Stimulated activated naive CD8-positive, alpha-beta T cell treated with anti-CD3 and anti-CD28 coated beads, Interleukin-15, Interleukin-2, amounts not matched to agents 100 ng/mL and 50 ng/mL, for 24 hours (primary cell): ENCODE measurements at regions not wholly inside any gene's neighbourhood (a gene's known extent, or its start where the extent isn't known, plus 50 kb on each side); places are given as distances from the start of the nearest gene placed in this dataset.

Experiments used
- H3K27ac Mint-ChIP-seq: one replicate; pipeline ENCODE4 v1.8.0; 2021; ENCODE audit warnings: mild to moderate bottlenecking, mixed read lengths
- H3K27me3 Mint-ChIP-seq: one replicate; pipeline ENCODE4 v1.8.0; 2021; ENCODE audit warnings: mixed read lengths
- H3K36me3 Mint-ChIP-seq: one replicate; pipeline ENCODE4 v1.8.0; 2021; ENCODE audit warnings: low read depth, mixed read lengths
- H3K4me1 Mint-ChIP-seq: one replicate; pipeline ENCODE4 v1.8.0; 2021; ENCODE audit warnings: low read depth, mixed read lengths
- H3K4me3 Mint-ChIP-seq: one replicate; pipeline ENCODE4 v1.8.0; 2021; ENCODE audit warnings: mild to moderate bottlenecking, mixed read lengths
- H3K9me3 Mint-ChIP-seq: one replicate; pipeline ENCODE4 v1.8.0; 2021; ENCODE audit warnings: mixed read lengths

DNA sequence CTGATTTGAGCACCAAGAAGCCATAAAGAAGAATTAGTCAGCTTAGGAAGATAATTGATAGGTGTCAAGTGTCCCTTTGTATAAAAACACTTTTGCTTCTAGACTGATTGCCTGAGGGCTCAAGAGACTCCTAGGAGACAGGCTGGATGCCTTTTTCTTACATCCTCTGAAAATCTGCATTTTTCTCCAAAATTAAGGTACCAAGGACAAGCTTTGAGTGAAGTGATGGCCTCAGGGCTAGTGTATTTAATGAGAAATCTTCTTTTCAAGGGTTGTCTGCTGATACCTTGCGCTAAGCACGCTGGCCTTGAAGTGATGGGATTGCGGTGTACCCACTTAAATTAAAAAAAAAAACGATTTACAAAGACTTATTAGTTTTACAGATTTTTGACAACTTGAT, 304.0 kb downstream of the TLR4 start:
- no peaks in the 10 kb centered on the region for H3K9me3 Mint-ChIP-seq
- no peaks in the 10 kb centered on the region for H3K36me3 Mint-ChIP-seq
- H3K27me3 Mint-ChIP-seq, result peaks cover under 1% of the 10 kb centered on the region
- H3K4me3 Mint-ChIP-seq, result no peak overlapping the region
- no peaks in the 10 kb centered on the region for H3K4me1 Mint-ChIP-seq
- no peak overlapping the region for H3K27ac Mint-ChIP-seq

DNA sequence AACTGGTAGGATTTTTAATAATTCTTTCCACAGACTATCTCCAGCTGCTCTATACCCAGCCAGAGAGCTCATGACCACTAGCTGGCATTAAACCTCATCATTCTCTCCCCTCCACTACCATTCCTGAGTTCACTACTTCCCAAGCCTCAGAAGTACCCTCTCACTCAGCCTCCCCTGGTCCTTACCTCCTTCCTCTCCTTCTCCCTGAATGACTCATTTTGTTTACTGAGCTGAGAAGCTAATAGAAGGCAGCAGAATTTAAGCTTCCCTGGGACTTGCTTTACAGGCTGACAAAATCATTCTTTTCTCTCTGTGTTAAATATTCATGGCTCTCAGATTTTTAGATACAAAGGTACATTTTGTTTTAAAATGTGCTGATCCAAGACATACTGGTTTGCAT, 305.4 kb downstream of the TLR4 start:
- Mint-ChIP-seq H3K9me3 (no peaks in the 10 kb centered on the region), H3K27ac (no peak overlapping the region), H3K27me3 (peaks cover 4% of the 10 kb centered on the region), H3K4me3 (no peak overlapping the region), H3K4me1 (no peaks in the 10 kb centered on the region), H3K36me3 (no peaks in the 10 kb centered on the region)

DNA sequence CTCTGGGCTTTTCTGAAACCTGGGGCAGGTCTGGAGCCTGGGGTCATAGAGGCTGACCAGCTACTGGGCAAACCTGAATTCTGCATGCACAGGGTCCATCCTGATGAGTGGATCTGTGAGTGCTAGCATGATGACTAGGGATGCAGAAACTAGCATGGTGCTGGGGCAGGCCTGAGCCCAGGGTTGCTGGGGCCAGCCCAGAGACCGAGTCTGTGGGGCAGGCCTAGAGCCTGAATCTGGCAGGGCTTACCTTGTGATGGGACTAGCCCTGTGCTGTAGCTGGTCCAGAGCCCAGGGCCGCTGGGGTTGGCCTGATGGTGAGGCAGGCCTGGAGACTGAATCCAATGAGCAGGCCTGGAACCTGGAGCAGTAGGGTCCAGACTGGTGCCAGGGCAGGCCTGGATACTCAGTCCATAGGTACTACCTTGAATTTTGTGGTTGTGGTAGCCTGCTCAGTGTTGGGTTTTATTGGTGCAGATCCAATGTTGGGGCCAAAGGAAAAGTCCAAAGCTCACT, 313.5 kb downstream of the TLR4 start:
- Mint-ChIP-seq H3K4me1 (no peaks in the 10 kb centered on the region), H3K27me3 (peaks cover 4% of the 10 kb centered on the region), H3K4me3 (no peak overlapping the region), H3K36me3 (no peaks in the 10 kb centered on the region), H3K27ac (no peak overlapping the region), H3K9me3 (peaks cover 7% of the 10 kb centered on the region)

DNA sequence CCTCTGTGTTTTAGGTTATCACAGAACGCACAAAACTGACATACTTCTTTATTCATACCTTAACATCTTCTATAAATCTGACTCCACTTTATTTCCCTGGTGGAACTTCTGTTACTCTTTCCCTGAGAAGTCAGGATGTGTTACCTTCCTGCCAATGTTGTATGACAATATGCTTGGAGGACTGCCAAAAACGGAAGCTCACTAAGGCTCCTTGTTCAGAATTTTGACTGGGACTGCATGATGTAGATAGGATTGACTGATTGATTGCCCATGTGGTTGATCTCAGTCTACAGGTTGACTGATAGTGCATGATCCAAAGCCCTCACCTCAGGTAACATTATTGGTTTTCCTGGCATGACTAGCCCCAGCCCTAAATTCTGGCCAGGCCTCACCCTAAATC, 319.4 kb downstream of the TLR4 start:
- Mint-ChIP-seq H3K9me3 (peaks cover 7% of the 10 kb centered on the region), H3K4me1 (no peaks in the 10 kb centered on the region), H3K36me3 (no peaks in the 10 kb centered on the region), H3K4me3 (no peak overlapping the region), H3K27ac (no peak overlapping the region), H3K27me3 (no peaks in the 10 kb centered on the region)

DNA sequence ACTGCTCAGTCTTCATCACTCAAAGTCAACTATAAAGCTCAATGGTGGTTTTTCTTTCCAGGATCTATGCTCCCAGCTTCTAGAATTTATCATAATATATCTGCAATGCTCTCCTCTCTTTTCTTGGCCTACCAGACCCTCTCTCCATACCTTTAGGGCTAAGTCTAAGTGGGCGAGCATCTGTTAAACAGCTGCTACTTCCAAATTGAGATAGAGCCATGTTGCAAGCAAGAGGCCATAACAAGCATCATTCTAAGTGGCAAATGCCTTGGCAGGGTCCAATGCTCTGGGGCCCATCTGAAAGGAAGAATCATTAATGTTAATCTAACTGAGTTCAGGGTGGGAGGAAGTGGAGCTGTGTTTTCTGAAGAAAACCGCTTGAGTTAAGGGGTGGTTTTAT, 324.0 kb downstream of the TLR4 start:
- no peaks in the 10 kb centered on the region for H3K36me3 Mint-ChIP-seq
- no peak overlapping the region for H3K4me3 Mint-ChIP-seq
- no peak overlapping the region for H3K27ac Mint-ChIP-seq
- no peaks in the 10 kb centered on the region for H3K4me1 Mint-ChIP-seq
- peaks cover 10% of the 10 kb centered on the region for H3K9me3 Mint-ChIP-seq
- H3K27me3 Mint-ChIP-seq, result no peaks in the 10 kb centered on the region

DNA sequence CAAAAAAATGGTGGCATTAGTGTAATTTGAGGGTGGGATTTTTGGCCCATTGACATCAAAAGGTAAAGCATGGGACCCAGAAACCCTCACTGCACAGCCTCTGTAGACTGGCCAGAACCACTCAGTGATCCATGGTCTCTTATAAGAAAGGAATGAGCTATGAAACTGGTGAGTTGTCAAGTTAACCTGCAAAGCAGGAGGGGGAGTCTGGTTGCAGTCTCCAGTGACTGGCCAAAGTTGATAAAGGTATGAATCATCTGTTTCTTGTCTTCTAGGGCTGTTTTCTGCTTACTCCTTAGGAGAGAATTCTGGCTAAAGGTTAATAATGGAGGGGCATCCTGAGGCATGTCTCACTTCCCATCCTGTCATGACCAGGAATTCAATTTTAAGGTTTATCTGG, 325.2 kb downstream of the TLR4 start:
- peaks cover 4% of the 10 kb centered on the region for H3K27me3 Mint-ChIP-seq
- no peak overlapping the region for H3K4me3 Mint-ChIP-seq
- no peaks in the 10 kb centered on the region for H3K4me1 Mint-ChIP-seq
- no peak overlapping the region for H3K27ac Mint-ChIP-seq
- no peaks in the 10 kb centered on the region for H3K36me3 Mint-ChIP-seq
- H3K9me3 Mint-ChIP-seq, result peaks cover 10% of the 10 kb centered on the region

DNA sequence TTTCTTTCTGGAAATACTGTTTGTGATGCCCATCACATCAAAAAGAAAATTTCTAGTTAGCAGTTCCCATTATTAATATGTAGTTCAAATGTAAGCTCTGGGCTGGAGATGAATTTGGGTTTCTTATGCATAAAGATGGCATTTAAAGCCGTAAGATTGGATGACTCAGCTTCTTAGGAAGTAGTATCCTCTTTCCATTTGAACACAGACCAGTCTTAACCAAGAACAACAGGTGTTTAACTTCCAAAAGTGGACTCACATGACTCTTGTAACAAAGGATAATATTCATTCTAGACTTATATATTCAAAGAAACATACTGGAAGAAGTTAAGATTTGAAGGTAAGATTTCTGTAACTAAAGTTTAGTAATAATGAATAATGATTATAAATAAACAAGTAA, 330.5 kb downstream of the TLR4 start:
- Mint-ChIP-seq H3K27ac (no peak overlapping the region), H3K36me3 (no peaks in the 10 kb centered on the region), H3K27me3 (peaks cover 9% of the 10 kb centered on the region), H3K4me3 (no peak overlapping the region), H3K9me3 (peaks cover 9% of the 10 kb centered on the region), H3K4me1 (no peaks in the 10 kb centered on the region)

DNA sequence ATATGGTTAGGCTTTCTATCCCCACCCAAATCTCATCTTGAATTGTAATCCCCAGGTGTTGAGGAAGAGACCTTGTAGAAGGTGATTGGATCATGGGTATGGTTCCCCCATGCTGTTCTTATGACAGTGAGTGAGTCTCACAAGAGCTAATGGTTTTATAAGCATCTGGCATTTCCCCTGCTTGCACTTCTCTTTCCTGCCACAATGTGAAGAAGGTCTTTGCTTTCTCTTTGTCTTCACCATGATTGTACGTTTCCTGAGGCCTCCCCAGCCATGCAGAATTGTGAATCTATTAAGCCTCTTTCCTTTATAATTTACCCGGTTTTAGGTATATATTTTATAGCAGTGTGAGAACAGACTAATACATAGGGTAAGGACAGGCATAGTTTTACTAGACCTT, 334.5 kb downstream of the TLR4 start:
- no peaks in the 10 kb centered on the region for H3K36me3 Mint-ChIP-seq
- H3K9me3 Mint-ChIP-seq, result peaks cover 4% of the 10 kb centered on the region
- no peak overlapping the region for H3K4me3 Mint-ChIP-seq
- no peak overlapping the region for H3K27ac Mint-ChIP-seq
- H3K4me1 Mint-ChIP-seq, result no peaks in the 10 kb centered on the region
- peaks cover 9% of the 10 kb centered on the region for H3K27me3 Mint-ChIP-seq

DNA sequence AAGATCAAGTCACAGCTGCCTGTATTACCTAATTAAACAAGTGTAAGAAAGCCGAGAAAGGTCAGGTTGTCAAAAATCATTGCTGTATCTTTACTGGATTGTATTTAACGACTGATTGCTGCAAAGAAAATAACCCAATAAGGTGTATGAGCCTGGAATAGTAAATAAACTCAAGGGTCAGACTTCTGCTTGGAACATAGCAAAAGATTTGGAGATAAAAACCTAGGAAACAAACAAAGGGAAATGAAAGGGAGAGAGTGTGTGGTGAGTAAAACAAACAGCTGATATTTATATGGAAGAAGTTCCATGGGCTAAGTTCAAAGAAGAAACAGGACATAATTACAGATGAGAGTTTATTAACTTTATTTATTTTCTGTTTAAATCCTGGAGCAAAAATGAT, 354.0 kb downstream of the TLR4 start:
- H3K27ac Mint-ChIP-seq, result no peak overlapping the region
- no peaks in the 10 kb centered on the region for H3K27me3 Mint-ChIP-seq
- H3K4me3 Mint-ChIP-seq, result no peak overlapping the region
- no peaks in the 10 kb centered on the region for H3K36me3 Mint-ChIP-seq
- no peaks in the 10 kb centered on the region for H3K4me1 Mint-ChIP-seq
- peaks cover 11% of the 10 kb centered on the region for H3K9me3 Mint-ChIP-seq

DNA sequence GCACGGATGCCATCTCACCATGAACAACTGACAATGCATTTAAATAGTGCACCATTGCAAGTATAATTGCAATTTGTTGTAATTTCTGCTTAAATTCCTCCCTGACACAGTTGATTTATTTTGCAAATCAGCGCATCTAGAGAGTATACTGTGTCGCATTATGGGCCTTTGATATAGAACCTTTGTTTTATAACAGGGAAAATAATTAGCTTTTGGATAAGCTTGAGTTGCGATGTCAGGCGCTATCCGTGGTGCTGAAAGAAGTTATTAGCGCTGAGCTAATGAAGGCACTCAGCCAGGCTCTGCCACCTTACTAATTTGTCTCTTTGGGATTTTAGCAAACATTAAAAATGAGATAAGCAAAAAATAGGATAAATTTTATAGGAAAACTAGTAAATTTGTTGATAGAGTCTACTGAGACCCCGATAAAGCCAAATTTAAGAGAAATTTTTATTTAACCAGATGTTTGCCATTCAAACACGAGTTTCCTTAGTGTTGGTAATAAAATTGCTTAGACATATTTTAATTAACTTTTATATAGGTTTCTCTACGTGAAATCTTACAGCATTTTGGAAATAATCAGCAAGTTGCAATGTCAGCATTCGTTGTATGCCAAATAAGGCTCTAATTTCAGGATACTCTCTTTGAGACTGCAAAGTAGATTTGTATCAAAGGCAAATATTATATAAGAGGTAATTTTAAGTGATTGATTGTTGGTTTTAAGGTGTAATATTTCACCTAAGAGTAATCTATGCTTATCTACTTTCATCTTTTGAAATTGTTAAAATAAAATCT, 355.5 kb downstream of the TLR4 start:
- H3K27me3 Mint-ChIP-seq, result no peaks in the 10 kb centered on the region
- H3K27ac Mint-ChIP-seq, result no peak overlapping the region
- no peak overlapping the region for H3K4me3 Mint-ChIP-seq
- no peaks in the 10 kb centered on the region for H3K36me3 Mint-ChIP-seq
- H3K9me3 Mint-ChIP-seq, result peaks cover 11% of the 10 kb centered on the region
- H3K4me1 Mint-ChIP-seq, result no peaks in the 10 kb centered on the region

DNA sequence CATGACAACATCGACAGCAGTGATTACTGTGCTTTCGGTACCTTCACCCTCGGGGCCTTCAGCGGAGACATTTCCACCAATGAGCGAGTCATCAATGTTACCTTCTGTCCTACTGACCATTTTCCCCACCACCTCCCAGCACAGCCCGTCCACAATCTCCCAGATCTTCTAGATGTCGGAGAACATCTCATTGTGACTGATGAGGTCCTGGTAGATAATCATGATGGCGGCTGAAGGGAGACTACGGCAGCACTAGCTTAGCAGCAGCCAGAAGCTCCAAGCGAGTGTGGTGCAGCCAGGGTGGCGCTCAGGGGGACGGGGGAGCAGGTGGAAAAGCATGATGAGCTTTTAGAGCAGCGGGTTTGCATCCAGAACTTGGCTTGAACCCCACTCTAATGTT, 379.0 kb downstream of the TLR4 start:
- H3K4me1 Mint-ChIP-seq, result no peaks in the 10 kb centered on the region
- H3K36me3 Mint-ChIP-seq, result no peaks in the 10 kb centered on the region
- no peak overlapping the region for H3K4me3 Mint-ChIP-seq
- no peak overlapping the region for H3K27ac Mint-ChIP-seq
- peaks cover 9% of the 10 kb centered on the region for H3K9me3 Mint-ChIP-seq
- H3K27me3 Mint-ChIP-seq, result no peaks in the 10 kb centered on the region

DNA sequence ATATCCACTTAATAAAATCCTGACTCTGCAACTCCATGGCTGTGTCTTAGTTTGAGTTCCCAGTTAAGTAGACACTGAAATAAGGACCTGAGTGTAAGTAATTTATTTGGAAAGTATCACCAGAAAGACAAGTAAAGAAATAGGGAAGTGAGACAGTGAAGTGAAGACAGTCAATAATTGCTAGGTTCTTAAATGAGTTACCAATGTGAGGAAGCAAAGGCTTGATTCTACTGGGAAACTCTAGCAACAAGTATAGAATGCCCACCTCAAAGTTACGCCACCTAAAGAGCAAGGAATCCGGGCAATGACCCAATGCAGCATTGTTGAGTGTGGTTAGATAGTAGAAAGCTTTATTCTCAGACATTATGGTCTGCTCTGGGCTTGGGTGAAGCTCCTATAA, 383.9 kb downstream of the TLR4 start:
- Mint-ChIP-seq H3K36me3 (no peaks in the 10 kb centered on the region), H3K4me3 (no peak overlapping the region), H3K27me3 (no peaks in the 10 kb centered on the region), H3K9me3 (peaks cover 8% of the 10 kb centered on the region), H3K4me1 (no peaks in the 10 kb centered on the region), H3K27ac (no peak overlapping the region)

DNA sequence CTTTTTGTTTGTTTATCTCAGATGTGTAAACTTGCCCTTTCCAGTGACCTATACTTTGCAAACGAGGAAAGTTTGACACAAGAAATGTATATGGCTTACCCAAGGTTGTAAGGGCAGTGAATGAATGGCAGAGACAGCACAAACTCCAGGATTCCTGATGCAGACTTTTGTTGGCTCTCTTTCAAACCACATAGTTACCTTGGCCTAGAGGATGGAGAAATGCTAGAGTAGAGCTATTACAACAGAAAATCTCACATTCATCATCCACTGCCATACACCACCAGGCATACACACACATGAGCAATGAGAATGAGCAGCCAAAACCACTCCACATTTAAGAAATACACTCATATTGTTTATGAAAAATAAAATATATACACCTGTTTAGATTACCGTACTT, 387.0 kb downstream of the TLR4 start:
- Mint-ChIP-seq H3K27me3 (no peaks in the 10 kb centered on the region), H3K4me3 (no peak overlapping the region), H3K27ac (no peak overlapping the region), H3K36me3 (no peaks in the 10 kb centered on the region), H3K9me3 (peaks cover 4% of the 10 kb centered on the region), H3K4me1 (no peaks in the 10 kb centered on the region)

DNA sequence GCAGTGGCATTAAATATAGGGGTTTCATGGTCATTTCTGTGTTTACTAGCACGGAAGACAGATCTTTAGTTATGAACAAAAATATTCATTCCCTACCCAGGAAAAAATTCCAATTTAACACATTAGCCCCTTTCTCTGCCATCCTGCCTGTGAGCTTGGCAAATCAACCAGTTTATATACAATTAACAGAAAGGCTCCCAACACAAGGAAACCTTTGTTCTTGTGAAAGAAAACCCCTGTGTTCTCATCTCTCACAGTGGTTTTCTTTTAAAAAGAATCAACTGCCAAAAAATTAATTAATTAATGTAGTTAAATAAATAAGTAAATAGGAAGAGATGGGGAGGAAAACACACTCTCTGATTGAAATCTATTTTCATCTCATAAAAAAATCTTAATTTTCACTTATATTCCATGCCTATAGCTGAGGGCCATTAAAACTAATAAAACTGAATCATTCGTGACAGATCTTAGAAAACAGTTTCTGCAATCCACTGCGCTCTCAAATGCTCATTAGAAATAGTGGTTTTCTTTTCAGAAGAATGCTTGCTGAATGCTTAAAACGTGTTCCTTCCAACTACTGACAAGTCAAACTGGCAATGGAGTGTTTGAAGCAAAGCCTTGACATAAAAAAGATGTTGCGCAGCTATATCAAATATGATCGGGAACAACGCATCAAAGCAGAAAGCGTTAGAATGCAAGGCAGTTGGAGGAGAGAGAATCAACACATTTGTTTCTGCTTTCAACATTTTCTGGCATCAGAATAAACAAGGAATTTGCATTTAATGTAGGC, 387.7 kb downstream of the TLR4 start:
- Mint-ChIP-seq H3K4me1 (no peaks in the 10 kb centered on the region), H3K36me3 (no peaks in the 10 kb centered on the region), H3K27me3 (no peaks in the 10 kb centered on the region), H3K27ac (no peak overlapping the region), H3K4me3 (no peak overlapping the region), H3K9me3 (peaks cover 4% of the 10 kb centered on the region)

DNA sequence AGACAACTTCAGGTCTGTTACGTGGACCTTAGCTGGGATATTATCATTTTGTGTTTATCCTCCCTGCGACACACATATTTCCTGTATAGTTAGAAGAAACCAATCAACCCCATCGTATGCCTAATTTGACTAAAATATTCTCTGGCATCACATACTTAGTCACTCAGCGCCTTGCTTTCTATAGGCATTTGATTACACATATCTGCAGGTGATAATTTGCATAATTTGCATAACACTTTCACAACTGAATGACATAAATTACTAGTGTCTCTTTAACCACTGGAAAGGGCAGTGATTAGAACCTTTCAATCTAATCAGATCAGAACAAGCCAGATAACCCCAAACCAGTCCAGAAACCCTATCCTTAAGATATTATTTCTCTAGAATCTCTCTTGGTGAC, 390.2 kb downstream of the TLR4 start:
- H3K36me3 Mint-ChIP-seq, result no peaks in the 10 kb centered on the region
- no peak overlapping the region for H3K27ac Mint-ChIP-seq
- H3K9me3 Mint-ChIP-seq, result no peaks in the 10 kb centered on the region
- no peaks in the 10 kb centered on the region for H3K27me3 Mint-ChIP-seq
- no peak overlapping the region for H3K4me3 Mint-ChIP-seq
- no peaks in the 10 kb centered on the region for H3K4me1 Mint-ChIP-seq
